ENCODE measurements at regions not wholly inside any gene's neighbourhood (a gene's known extent, or its start where the extent isn't known, plus 50 kb on each side); places are given as distances from the start of the nearest gene placed in this dataset.

- no peak for DNase-seq (ENCODE audit: low read depth in 3 of 3)
These were observed 77.2 kb downstream of the HIF1AN start for GRCh38 chr10:100612601-100613595.

GRCh38 chr10:100613846-100614245 is 78.1 kb downstream of the HIF1AN start:
- no peak for DNase-seq (ENCODE audit: low read depth in 3 of 3)

GRCh38 chr10:100614429-100615095 is 78.8 kb downstream of the HIF1AN start:
- DNase-seq (ENCODE audit: low read depth in 3 of 3), result no peak

- no peak for DNase-seq (ENCODE audit: low read depth in 3 of 3)
These were observed 79.5 kb downstream of the HIF1AN start for GRCh38 chr10:100615241-100615640.

GRCh38 chr10:100615908-100616307 is 80.2 kb downstream of the HIF1AN start:
- no peak for DNase-seq (ENCODE audit: low read depth in 3 of 3)

GRCh38 chr10:100618091-100618615 is 82.4 kb downstream of the HIF1AN start:
- DNase-seq (ENCODE audit: low read depth in 3 of 3), result no peak

- DNase-seq (ENCODE audit: low read depth in 3 of 3), result no peak
These were observed 83.0 kb downstream of the HIF1AN start for GRCh38 chr10:100618632-100619255.

- no peak for DNase-seq (ENCODE audit: low read depth in 3 of 3)
These were observed 84.5 kb downstream of the HIF1AN start for GRCh38 chr10:100620087-100620835.

- DNase-seq (ENCODE audit: low read depth in 3 of 3), result peak in 1 of 3 experiments; percentile 17
These were observed 85.8 kb downstream of the HIF1AN start for GRCh38 chr10:100621360-100622205.

GRCh38 chr10:100622946-100623345 is 87.2 kb downstream of the HIF1AN start:
- no peak for DNase-seq (ENCODE audit: low read depth in 3 of 3)

GRCh38 chr10:100623521-100624230 is 87.9 kb downstream of the HIF1AN start:
- DNase-seq (ENCODE audit: low read depth in 3 of 3), result no peak

- DNase-seq (ENCODE audit: low read depth in 3 of 3), result no peak
These were observed 88.6 kb downstream of the HIF1AN start for GRCh38 chr10:100624298-100624697.

- no peak for DNase-seq (ENCODE audit: low read depth in 3 of 3)
These were observed 90.1 kb downstream of the HIF1AN start for GRCh38 chr10:100625816-100626215.

- DNase-seq (ENCODE audit: low read depth in 3 of 3), result no peak
These were observed 92.3 kb downstream of the HIF1AN start for GRCh38 chr10:100628061-100628460.

- no peak for DNase-seq (ENCODE audit: low read depth in 3 of 3)
These were observed 95.4 kb downstream of the HIF1AN start for GRCh38 chr10:100631192-100631591.

GRCh38 chr10:100632027-100632426 is 96.3 kb downstream of the HIF1AN start:
- no peak for DNase-seq (ENCODE audit: low read depth in 3 of 3)

GRCh38 chr10:100634034-100634433 is 98.3 kb downstream of the HIF1AN start:
- DNase-seq (ENCODE audit: low read depth in 3 of 3), result no peak

- DNase-seq (ENCODE audit: low read depth in 3 of 3), result no peak
These were observed 101.3 kb downstream of the HIF1AN start for GRCh38 chr10:100636848-100637553.

- no peak for DNase-seq (ENCODE audit: low read depth in 3 of 3)
These were observed 102.0 kb downstream of the HIF1AN start for GRCh38 chr10:100637785-100638184.
